CD4-positive, alpha-beta T cell treated with Interleukin-12 subunit alpha and Interleukin-12 subunit beta, for 1 hour (primary cell): ENCODE measurements at regions not wholly inside any gene's neighbourhood (a gene's known extent, or its start where the extent isn't known, plus 50 kb on each side); places are given as distances from the start of the nearest gene placed in this dataset.
"Not testable (repeated sequence)": the region's sequence is repeated elsewhere in the genome, so short reads cannot be mapped to it uniquely, and the experiment has no call there.

ENCODE experiments used
- DNase-seq: peaks from one replicate; pipeline ENCODE4 v3.0.0-alpha.2; 2020

GRCh38 chr2:212912445-212913103 is 238.8 kb downstream of the IKZF2 start:
- no peak for DNase-seq

- no peak for DNase-seq
These were observed 240.4 kb downstream of the IKZF2 start for GRCh38 chr2:212911011-212911410.

- no peak for DNase-seq
These were observed 242.6 kb downstream of the IKZF2 start for GRCh38 chr2:212908682-212909435.

- no peak for DNase-seq
These were observed 243.4 kb downstream of the IKZF2 start for GRCh38 chr2:212908031-212908430.

GRCh38 chr2:212906620-212907019 is 244.8 kb downstream of the IKZF2 start:
- no peak for DNase-seq

GRCh38 chr2:212905640-212906201 is 245.7 kb downstream of the IKZF2 start:
- no peak for DNase-seq

- DNase-seq = no peak
These were observed 246.8 kb downstream of the IKZF2 start for GRCh38 chr2:212904646-212905045.

- no peak for DNase-seq
These were observed 248.0 kb downstream of the IKZF2 start for GRCh38 chr2:212903413-212903812.

- no peak for DNase-seq
These were observed 249.0 kb downstream of the IKZF2 start for GRCh38 chr2:212902421-212902820.

GRCh38 chr2:212901604-212902275 is 249.7 kb downstream of the IKZF2 start:
- DNase-seq = no peak

GRCh38 chr2:212900715-212901114 is 250.7 kb downstream of the IKZF2 start:
- DNase-seq = no peak

- DNase-seq = no peak
These were observed 253.4 kb downstream of the IKZF2 start for GRCh38 chr2:212898011-212898410.

GRCh38 chr2:212897296-212897695 is 254.1 kb downstream of the IKZF2 start:
- DNase-seq = no peak

- no peak for DNase-seq
These were observed 257.4 kb downstream of the IKZF2 start for GRCh38 chr2:212894026-212894425.

GRCh38 chr2:212893216-212893615 is 258.2 kb downstream of the IKZF2 start:
- no peak for DNase-seq

- no peak for DNase-seq
These were observed 259.2 kb downstream of the IKZF2 start for GRCh38 chr2:212892193-212892592.

GRCh38 chr2:212891580-212891979 is 259.8 kb downstream of the IKZF2 start:
- DNase-seq = no peak

- no peak for DNase-seq
These were observed 268.8 kb downstream of the IKZF2 start for GRCh38 chr2:212882626-212883025.

GRCh38 chr2:212876556-212876955 is 274.9 kb downstream of the IKZF2 start:
- not testable (repeated sequence) for DNase-seq

GRCh38 chr2:212875950-212876349 is 275.5 kb downstream of the IKZF2 start:
- not testable (repeated sequence) for DNase-seq

- DNase-seq = no peak
These were observed 278.2 kb downstream of the IKZF2 start for GRCh38 chr2:212873256-212873655.

- no peak for DNase-seq
These were observed 279.8 kb downstream of the IKZF2 start for GRCh38 chr2:212871597-212871996.

GRCh38 chr2:212864186-212864585 is 287.2 kb downstream of the IKZF2 start:
- no peak for DNase-seq

- DNase-seq = peak; percentile 2
These were observed 288.2 kb downstream of the IKZF2 start for GRCh38 chr2:212863185-212863588.
